Stimulated activated CD4-positive, alpha-beta T cell treated with anti-CD3 and anti-CD28 coated beads, Interleukin-4, amount 100 ng/mL, for 24 hours (primary cell): ENCODE measurements at regions not wholly inside any gene's neighbourhood (a gene's known extent, or its start where the extent isn't known, plus 50 kb on each side); places are given as distances from the start of the nearest gene placed in this dataset.

Experiments used
- DNase-seq: peaks from one replicate; pipeline ENCODE4 v3.0.0-alpha.2; 2020

DNA sequence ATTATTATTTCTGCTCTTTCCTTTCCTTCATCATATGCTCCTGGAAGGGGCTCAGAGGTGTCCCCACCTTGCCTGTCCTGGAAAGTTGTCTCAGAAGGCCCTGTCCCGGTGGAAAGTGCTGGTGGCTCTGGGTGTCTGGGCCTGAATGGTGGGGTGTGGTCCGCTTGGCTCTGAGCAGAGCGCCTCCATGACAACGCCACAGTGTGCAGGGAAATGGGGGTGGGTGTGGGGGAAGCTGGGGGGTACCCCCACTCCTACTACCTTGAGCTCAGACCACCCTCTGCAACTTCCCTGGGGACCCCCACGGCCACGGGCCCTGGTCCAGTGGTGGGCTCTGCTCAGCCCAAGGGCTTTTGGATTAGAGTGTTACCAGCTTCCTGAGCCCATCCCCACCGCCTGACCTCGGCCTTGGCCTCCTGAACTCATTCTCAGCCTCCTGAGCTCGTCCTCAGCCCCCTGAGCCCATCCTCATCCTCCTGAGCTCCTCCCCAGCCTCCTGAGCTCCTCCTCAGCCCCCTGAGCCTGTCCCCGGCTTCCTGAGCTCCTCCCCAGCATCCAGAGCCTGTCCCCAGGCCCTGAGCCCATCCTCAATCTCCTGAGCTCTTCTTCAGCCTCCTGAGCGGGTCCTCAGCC is 106.4 kb upstream of the FAM20C start:
- no peak for DNase-seq

GRCh38 chr7:86629-87028 is 105.7 kb upstream of the FAM20C start:
- no peak for DNase-seq

DNA sequence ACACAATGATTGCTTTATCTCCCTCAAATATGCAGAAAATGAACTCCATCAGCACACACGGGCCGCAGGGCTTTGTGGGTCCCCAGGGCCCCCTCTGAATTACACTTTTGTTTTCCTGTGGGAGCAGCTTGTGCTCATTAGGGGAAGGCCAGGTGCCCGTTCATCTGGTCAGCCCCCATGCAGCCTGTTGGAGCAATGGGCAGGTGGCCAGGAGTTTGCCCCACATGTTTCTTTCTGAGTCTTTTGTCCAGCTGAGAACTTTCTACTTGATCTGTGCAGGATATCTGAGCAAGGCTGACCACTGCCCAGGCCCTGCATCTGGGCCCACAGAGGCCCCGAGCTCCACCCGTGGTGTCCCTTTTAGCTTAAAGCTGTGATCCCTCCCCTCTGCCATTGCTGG is 105.3 kb upstream of the FAM20C start:
- no peak for DNase-seq

DNA sequence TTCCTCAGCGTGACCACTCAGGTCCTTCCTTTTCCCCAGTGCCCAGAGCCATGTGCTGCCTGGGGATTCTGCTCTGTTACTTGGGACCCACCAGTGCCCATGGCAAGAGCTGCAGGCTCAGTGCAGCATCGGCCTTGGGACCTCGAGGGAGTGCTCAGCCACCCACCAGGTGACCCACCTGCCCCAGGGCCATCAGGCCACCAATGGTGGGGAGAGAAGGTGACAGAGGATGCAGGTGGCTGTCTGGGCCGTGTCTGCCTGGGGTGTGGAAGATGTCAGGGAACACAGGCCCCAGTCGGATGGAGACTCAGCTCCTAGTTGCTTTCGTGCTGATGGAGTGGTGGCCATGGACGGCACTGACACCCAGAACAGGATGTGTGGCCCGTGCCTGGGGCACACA is 104.7 kb upstream of the FAM20C start:
- DNase-seq: no peak

- no peak for DNase-seq
Observed at GRCh38 chr7:88095-88926, 104.1 kb upstream of the FAM20C start.

GRCh38 chr7:88927-89231 is 103.5 kb upstream of the FAM20C start:
- DNase-seq: no peak

DNA sequence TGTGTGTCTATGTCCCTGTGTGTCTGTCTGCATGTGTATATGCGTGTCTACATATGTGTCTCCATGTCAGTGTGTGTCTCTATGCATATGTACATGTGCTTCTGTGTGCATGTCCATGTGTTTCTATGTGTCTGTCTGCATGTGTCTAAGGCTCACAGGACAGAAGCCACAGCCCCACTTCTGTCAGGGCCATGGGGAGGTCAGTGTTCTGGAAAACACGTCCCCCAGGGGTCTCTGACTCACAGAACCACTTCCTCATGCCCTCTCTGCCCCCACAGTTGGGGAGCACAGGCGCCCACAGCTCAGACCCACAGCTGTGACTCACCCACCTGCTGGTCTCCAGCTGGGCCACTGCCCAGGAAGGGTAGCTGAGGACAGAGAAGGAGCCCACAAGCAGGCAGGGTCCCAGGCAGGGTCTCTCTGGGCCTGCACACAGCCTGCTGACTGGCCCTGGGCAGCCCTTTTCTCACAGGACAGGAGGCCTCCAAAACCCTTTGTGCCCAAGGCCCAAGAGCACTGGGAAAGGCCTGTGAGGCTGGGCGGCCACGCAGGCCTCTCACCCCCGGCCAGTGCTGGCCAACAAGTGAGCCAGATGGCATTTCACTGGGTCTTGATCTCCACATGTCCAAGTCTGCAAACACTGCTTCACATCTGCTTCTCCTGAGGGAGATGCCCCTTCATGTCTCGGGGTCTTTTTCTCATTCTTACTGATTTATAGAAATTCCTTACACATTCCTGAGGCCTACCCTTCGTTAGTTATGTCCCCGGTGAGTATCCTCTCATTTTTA is 102.9 kb upstream of the FAM20C start:
- no peak for DNase-seq

DNA sequence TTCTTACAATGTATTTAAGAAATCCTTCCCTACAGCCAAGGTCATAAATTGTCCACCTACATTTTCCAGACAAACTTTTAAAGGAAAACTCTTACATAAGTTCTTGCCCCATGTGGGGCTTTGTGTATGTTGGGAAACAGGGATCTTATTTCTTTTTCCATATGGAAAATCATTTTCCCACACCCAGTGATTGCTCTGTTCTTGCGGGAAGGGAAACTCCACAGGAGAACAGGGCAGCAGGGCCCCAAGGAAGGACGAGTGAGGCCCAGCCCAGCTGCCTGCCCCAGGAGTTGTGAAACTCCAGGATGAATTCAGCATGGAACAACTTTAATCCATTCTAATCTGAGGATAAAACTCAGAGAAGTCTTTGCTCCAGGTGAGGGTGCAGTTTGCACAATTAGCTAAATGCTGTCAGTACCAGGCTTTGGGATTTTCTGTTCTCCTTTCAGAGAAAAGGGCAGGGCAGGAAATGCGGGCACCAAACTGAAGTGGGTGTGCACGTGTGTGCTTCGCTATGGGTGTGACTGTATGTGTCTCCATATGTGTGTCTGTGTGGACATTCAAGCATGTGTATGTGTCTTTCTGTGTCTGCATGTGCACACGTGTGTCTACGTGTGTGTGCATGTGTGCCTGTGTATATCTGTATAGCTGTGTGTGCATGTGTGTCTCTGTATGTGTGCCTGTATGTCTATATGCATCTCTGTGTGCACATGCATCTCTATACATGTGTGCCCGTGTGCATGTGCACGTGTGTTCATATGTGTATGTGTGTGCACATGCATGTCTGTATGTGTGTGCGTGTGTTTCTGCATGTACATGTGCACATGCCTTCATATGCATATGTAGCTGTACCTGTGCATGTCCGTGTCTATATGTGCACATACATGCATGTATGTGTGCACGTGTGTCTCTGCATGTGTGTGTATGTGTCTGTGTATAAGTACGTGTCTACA is 102.0 kb upstream of the FAM20C start:
- no peak for DNase-seq

GRCh38 chr7:91396-92175 is 100.8 kb upstream of the FAM20C start:
- DNase-seq: no peak

- no peak for DNase-seq
Observed at GRCh38 chr7:92231-92674, 100.1 kb upstream of the FAM20C start.

DNA sequence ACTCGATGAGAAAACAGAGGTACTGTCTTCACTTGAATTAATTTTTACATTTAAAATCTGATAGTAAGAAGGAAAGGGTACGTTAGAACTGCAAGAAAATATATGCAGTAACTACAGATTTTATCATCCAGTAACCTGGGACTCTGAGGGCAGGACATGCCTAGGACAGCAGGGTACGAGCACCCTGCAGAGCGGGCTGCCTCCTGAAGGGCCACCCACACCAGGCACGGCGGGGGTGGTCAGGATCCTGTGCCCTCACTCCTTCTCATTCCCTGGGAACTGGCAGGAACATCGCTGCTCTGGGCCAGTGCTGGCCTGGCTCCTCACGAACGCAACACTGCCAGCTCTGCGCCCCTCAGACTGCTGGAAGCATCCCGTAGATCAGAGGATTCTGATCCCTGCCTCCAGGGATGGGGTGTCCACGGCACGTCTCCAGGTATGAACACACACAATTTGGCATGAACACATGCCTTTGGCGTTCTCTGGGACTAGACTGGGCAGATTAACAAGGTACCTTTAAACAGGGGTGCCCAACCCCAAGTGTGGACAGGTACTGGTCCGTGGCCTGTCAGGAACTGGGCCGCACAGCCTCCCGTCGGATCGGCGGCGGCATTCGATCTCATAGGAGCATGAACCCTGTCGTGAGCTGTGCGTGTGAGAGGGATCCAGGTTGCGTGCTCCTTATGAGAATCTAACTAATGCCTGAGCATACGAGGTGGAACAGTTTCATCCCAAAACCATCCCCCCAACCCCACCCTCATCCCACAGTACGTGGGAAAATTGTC is 99.3 kb upstream of the FAM20C start:
- no peak for DNase-seq

GRCh38 chr7:94251-94801 is 98.0 kb upstream of the FAM20C start:
- DNase-seq: no peak

DNA sequence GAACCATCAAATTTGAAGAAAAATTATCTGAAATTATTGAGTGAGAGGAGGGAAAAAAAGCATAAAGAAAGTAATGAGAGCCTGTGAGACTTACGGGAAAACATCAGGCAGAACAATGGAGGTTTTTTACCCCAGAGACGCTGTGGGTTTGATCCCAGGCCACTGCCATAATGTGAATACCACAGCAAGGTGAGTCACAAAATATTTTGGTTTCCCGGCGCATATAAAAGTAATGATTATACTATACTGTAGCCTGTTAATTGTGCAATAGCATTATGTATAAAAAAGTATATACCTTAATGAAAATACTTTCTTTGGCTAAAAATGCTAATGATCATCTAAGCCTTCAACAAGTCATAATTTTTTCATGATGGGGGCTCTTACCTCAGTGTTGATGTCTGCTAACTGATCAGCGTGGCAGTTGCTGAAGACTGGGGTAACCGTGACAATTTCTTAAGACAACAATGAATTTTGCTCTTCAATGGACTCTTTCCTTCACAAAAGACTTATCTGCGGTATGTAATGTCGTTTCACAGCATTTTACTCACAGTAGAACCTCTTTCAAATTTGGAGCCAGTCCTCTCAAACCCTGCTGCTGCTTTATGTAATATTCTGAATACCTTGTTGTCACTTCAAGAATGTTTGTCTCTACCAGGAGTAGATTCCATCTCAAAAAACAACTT is 97.0 kb upstream of the FAM20C start:
- no peak for DNase-seq

GRCh38 chr7:95863-96260 is 96.5 kb upstream of the FAM20C start:
- no peak for DNase-seq

DNA sequence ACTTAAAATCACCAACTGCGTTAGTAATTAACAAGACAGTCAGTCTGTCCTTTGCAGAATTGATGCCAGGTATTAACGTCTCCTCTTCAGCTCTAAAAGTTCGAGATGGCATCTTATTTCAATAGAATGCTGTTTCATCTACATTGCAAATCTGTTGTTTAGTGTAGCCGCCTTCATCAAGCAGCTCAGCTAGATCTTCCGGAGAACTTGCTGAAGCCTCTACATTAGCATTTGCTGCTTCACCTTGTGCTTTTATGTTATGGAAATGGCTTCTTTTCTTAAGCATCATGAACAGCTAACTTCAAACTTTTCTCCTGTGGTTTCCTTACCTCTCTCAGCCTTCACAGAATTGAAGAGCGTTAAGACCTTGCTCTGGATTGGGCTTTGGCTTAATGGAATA is 95.5 kb upstream of the FAM20C start:
- DNase-seq: no peak

GRCh38 chr7:97310-97841 is 95.0 kb upstream of the FAM20C start:
- no peak for DNase-seq

- DNase-seq: no peak
Observed at GRCh38 chr7:101146-102046, 91.0 kb upstream of the FAM20C start.

DNA sequence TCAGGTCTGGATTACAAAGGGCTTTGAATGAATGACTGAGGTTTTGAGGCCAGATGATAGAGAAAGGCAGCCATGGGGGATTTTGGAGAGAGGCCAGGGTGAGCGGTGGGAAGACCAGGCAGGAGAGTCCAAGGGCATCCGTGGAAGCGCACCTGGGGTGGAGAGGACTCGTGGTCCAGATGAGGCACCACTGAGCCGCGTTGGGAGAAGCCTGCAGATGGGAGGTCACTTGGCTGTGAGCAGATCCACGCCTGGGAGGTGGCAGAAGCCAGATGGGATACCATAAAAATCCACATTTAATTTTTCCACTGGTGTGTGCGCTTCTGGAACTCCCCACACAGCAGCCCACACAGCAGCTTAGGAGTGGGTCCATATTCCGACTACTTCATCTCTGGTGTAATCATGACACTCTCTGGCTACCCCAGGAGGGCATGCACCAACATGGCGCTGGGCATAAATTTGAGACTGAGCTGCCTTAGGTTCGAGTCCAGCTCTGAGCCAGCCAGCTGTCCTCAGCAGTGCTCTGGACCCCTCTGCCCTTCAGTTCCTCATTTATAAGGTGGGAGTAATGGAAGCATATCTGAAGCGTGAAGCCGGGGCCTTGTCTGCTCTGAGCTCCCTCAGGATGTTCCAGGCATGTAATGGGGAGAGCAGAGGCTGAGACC is 90.2 kb upstream of the FAM20C start:
- no peak for DNase-seq
